ENCODE measurements at regions not wholly inside any gene's neighbourhood (a gene's known extent, or its start where the extent isn't known, plus 50 kb on each side); places are given as distances from the start of the nearest gene placed in this dataset.

DNA sequence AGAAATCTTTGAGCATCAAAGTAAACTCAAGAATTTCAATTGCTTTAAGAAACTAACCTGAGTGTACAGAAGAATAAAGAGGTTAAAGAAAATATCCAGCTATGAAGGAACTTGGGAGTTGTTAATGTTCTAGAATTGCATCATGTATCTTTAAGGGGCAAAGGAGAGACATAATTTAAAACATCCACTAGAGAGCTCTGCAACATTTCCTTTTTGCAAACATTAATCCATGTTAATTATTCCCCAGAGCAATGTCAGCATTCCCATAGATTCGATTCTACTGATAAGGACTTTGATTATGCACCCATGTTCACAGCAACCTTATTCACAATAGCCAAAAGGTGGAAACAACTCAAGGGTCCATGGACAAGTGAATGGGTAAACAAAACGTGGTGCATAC lies 80.2 kb upstream of the SORBS2 start:
- TF ChIP-seq, protein P1, sequence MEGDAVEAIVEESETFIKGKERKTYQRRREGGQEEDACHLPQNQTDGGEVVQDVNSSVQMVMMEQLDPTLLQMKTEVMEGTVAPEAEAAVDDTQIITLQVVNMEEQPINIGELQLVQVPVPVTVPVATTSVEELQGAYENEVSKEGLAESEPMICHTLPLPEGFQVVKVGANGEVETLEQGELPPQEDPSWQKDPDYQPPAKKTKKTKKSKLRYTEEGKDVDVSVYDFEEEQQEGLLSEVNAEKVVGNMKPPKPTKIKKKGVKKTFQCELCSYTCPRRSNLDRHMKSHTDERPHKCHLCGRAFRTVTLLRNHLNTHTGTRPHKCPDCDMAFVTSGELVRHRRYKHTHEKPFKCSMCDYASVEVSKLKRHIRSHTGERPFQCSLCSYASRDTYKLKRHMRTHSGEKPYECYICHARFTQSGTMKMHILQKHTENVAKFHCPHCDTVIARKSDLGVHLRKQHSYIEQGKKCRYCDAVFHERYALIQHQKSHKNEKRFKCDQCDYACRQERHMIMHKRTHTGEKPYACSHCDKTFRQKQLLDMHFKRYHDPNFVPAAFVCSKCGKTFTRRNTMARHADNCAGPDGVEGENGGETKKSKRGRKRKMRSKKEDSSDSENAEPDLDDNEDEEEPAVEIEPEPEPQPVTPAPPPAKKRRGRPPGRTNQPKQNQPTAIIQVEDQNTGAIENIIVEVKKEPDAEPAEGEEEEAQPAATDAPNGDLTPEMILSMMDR (conservative IDR thresholded peaks at IDR 0.05), result peak; percentile 74
- peak overlapping the region; percentile 56 for H3K27ac ChIP-seq

DNA sequence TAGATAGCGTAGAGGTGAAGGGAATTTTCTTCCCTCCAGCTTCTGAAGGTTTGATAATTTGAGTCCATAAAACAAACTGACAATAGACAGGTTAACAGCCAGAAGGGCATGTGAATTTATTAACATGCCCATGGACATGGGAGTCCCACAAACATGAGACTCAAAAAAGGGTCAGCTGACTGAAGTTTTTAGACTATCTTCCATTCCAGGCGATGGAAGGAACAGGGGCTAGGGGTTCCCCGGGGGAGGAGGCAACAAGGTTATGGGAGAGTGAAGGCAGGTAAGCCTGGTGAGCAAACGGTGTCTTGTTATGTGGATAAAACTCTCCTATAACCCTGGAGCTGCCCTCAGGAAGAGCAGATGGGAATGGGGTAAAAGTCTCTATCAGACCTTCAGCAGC lies 81.5 kb upstream of the SORBS2 start:
- H3K27ac ChIP-seq, result peak overlapping the region; percentile 56; the same call in 1 of the 2 replicates
- TF ChIP-seq, protein P1 (conservative IDR thresholded peaks at IDR 0.05), result no peak

- no peak overlapping the region for H3K27ac ChIP-seq
- TF ChIP-seq, protein P1 (conservative IDR thresholded peaks at IDR 0.05), result no peak
Measured at GRCh38 chr4:185894481-185894880, 82.5 kb upstream of the SORBS2 start.

GRCh38 chr4:185895351-185895750 lies 83.4 kb upstream of the SORBS2 start:
- H3K27ac ChIP-seq, result no peak overlapping the region
- TF ChIP-seq, protein P1 (conservative IDR thresholded peaks at IDR 0.05), result no peak

DNA sequence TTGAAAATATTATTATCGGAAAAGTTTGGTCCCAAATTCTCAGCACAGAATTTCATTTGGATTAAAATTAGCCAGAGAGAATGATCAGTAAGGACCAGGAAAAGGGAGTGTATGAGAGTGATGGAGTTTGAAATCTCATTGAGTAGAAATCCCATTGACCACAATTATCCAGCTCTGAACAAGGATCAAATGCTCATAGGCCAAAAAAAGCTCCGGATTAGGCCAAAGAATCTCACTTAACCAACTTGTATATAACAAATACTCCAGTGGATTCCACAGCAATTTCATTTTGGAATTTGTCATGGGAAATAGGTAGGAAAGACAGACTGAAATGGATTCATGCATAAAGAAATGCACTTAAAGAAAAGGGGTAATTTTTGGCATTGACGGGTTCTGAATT lies 83.9 kb upstream of the SORBS2 start:
- no peak overlapping the region for H3K27ac ChIP-seq
- TF ChIP-seq, protein P1 (conservative IDR thresholded peaks at IDR 0.05), result no peak

DNA sequence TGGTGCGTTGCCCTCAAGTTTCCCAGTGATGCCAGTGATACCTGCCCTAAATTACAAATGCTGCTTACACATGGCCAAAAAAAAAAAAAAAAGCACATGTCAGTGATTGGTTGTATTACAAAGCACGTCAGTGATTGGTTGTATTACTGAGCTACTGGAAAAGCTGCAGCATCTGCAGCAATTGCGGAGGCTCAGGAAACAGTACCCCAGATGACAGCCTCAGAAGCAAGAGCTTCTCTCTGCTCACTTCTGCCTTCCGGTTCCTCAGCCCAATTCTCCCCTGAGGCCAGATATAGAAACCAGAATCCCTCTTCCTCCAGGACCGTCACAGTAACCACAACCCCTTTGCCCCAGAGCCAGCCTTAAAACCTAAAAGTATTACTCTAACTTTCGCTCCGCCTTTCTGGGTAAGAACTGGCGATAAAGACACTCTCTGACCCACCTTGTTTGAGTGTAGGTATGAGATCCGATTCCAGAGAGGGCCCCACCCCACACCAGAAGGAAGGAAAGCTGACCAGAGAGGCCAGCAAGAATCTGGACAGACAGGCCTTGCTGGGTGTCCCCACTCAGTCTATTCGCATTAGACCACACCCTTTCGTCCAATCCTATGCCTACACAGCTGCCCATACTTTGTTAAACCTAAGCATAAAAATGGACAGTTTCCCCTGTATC lies 85.0 kb upstream of the SORBS2 start:
- TF ChIP-seq, protein P1 (conservative IDR thresholded peaks at IDR 0.05), result no peak
- H3K27ac ChIP-seq, result no peak overlapping the region

DNA sequence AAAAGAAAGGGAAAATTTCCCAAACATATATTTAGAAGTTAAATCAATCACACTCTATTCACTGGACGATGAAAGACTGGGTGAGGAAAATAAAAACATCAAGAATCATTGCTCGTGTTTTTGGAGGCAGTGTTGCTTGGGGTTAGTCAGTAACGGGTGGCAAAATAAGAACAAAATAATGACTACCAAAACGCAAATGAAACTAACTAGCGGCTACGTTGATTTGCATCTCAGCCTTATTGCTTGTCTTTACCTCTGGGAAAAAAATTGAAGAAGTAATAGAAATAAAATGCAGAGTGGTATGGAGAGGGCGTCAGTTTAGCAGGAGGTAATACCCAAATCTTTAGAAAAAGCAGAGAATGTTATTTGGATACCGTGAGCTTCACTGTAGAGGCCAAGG lies 86.4 kb upstream of the SORBS2 start:
- H3K27ac ChIP-seq, result no peak overlapping the region
- TF ChIP-seq, protein P1 (conservative IDR thresholded peaks at IDR 0.05), result no peak
